ENCODE measurements at regions not wholly inside any gene's neighbourhood (a gene's known extent, or its start where the extent isn't known, plus 50 kb on each side); places are given as distances from the start of the nearest gene placed in this dataset.

GRCh38 chr14:96702831-96703230 is 94.4 kb upstream of the VRK1 start:
- no peak for TF ChIP-seq CTCF (IDR thresholded peaks at IDR 0.05; ENCODE audit: low read depth, low read length)
- no peak for TF ChIP-seq POLR2A (IDR thresholded peaks at IDR 0.05; ENCODE audit: extremely low read depth, insufficient read length)
- no peak for TF ChIP-seq MYC (IDR thresholded peaks at IDR 0.05; ENCODE audit: low read depth, low read length)
